GM21526 (cell line): ENCODE measurements at regions not wholly inside any gene's neighbourhood (a gene's known extent, or its start where the extent isn't known, plus 50 kb on each side); places are given as distances from the start of the nearest gene placed in this dataset.

Experiments
- ATAC-seq: cut with Tn5 transposase; IDR thresholded peaks from one replicate; pipeline ENCODE4 v1.9.1; 2021; ENCODE audit warnings: moderate library complexity; ENCODE audit not compliant: unreplicated experiment, low FRiP score

GRCh38 chr5:8048920-8049319 lies 180.0 kb downstream of the MTRR start:
- no peak for ATAC-seq

- ATAC-seq = no peak
Measured at GRCh38 chr5:8050616-8051175, 181.7 kb downstream of the MTRR start.

- no peak for ATAC-seq
Measured at GRCh38 chr5:8053270-8053669, 184.3 kb downstream of the MTRR start.

GRCh38 chr5:8057769-8058168 lies 188.8 kb downstream of the MTRR start:
- no peak for ATAC-seq

GRCh38 chr5:8058616-8059190 lies 189.8 kb downstream of the MTRR start:
- ATAC-seq = no peak

GRCh38 chr5:8059337-8059736 lies 190.4 kb downstream of the MTRR start:
- ATAC-seq = no peak

- no peak for ATAC-seq
Measured at GRCh38 chr5:8060235-8060952, 191.4 kb downstream of the MTRR start.

- ATAC-seq = no peak
Measured at GRCh38 chr5:8060953-8061429, 192.0 kb downstream of the MTRR start.

- ATAC-seq = no peak
Measured at GRCh38 chr5:8062521-8062920, 193.6 kb downstream of the MTRR start.

- ATAC-seq = no peak
Measured at GRCh38 chr5:8068078-8068477, 199.1 kb downstream of the MTRR start.

GRCh38 chr5:8070138-8070537 lies 201.2 kb downstream of the MTRR start:
- no peak for ATAC-seq

GRCh38 chr5:8079056-8079455 lies 210.1 kb downstream of the MTRR start:
- no peak for ATAC-seq

- no peak for ATAC-seq
Measured at GRCh38 chr5:8081179-8081578, 212.2 kb downstream of the MTRR start.

- no peak for ATAC-seq
Measured at GRCh38 chr5:8093669-8094068, 224.7 kb downstream of the MTRR start.

GRCh38 chr5:8094304-8094703 lies 225.4 kb downstream of the MTRR start:
- no peak for ATAC-seq

- no peak for ATAC-seq
Measured at GRCh38 chr5:8097146-8097545, 228.2 kb downstream of the MTRR start.

- no peak for ATAC-seq
Measured at GRCh38 chr5:8098081-8098480, 229.1 kb downstream of the MTRR start.

GRCh38 chr5:8102714-8103113 lies 233.8 kb downstream of the MTRR start:
- ATAC-seq = no peak

GRCh38 chr5:8114597-8115266 lies 245.8 kb downstream of the MTRR start:
- ATAC-seq = no peak

GRCh38 chr5:8123559-8123958 lies 254.6 kb downstream of the MTRR start:
- ATAC-seq = no peak

- ATAC-seq = no peak
Measured at GRCh38 chr5:8134609-8135008, 265.7 kb downstream of the MTRR start.
